CD4-positive, alpha-beta T cell treated with Interleukin-17A for 4 hours (primary cell): ENCODE measurements at regions not wholly inside any gene's neighbourhood (a gene's known extent, or its start where the extent isn't known, plus 50 kb on each side); places are given as distances from the start of the nearest gene placed in this dataset.
"Not testable (repeated sequence)": the region's sequence is repeated elsewhere in the genome, so short reads cannot be mapped to it uniquely, and the experiment has no call there.

Source experiments
- DNase-seq: peaks from one replicate; pipeline ENCODE4 v3.0.0-alpha.2; 2020; ENCODE audit warnings: mixed read lengths

DNA sequence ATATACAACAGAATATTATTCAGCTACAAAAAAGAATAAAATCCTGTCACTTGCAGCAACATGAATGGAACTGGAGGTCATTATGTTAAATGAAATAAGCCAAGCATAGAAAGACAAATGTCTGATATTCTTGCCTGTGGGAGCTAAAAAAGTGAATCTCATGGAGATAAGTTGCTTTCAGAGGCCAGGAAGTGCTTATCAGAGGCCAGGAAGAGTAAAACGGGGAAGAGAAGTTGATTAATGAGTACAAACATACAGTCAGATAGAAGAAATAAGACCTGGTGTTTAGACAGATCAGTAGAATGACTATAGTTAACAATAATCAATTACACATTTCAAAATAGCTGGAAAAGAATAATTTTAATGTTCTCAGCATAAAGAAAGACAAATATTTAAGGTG is 54.4 kb upstream of the CPHXL start:
- no peak for DNase-seq

DNA sequence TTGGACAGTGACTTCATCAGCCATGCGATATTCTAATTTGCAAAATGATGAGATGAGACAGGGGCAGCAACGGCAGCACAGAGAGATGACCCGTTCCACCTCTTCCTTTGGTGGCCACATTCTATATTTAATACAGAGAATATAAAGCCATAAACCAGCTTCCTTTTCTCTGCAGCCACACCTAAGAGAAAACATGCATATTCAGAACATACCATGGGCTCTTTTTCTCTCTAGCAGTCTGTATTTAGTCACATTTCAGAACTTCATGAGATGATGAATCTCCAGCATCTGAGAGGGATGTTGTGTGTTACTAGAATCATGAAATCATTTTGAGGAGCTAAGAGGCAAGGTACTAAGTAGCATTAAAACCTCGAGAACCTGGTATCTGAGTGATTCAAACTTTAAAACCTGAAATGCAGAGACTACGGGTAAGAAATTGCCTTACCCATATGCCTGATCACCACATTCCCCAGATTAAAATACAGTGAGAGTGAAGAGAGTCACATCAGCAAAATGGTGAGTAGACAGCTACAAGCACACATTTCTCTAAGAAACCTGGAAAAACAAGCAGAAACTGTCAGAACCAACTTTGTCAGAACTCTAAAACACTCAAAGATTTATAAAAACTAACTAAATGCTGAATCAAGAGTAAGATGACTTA is 55.5 kb upstream of the CPHXL start:
- no peak for DNase-seq

DNA sequence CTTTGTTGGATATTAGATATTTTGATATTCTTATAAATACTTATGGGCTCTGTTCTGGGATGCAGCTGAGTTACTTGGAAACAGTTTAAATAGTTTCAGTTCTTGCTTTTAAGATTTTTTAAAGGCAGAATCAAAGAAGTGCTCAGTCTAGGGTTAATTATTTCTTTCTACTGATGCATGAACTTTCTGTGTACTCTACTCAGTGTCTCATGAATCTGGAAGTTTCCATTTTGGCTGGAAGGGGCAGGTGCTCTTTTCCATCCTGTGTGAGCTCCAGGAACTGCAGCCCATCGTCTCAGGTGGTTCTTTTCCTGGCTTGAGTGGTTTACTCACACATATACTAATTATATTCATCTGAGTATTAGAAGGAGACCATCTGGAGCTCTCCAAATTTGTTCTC is 61.1 kb upstream of the CPHXL start:
- no peak for DNase-seq

DNA sequence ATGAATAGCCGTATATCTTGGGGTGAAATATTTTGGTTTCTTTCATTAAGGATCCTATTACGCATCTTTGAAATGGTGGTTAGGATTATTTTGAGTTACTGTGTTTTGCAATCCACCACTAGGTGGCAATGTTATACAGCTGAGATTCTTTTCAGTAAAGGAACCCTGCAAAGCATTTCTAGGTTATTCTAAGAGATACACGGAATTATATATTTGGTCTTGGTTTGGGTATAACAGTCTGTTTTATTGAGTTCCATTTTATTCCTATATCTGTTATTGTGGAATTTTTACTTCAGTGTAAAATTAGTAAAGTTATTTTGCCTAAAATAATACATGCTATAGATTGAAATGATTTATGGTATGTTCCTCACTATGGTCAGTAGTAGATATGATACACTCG is 62.9 kb upstream of the CPHXL start:
- peak; percentile 3 for DNase-seq

DNA sequence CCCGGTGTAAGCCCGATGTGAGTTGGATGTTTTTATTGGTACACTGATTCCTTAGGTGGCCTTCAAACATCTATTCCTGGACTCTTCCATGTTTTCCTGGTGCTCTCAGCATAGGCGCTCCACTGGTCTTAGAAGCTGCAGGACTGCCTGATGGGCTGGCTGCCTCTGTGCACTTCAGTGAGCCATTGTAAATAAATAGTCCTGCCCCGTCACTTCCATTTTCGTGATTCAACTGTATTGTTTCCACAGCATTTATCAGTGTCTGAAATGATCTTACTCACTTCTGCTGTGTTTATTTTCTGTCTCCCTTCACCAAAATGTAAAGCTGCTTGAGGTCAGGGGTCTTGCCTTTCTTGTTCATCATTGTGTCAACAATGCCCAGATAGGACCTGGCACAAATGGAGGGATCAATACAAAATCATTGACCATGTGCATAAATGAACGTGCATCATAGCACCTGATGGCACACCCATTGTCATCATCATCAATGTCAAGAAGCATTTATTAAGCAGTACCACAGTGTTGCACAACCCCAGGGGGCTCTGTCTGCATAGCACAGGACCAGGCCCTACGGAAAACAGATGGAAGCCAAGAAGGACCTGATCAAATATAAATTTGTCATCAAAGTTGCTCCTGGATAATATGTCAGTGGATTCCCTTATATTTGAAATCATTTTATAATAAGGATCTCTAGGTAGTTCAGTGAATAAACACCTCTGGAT is 66.6 kb upstream of the CPHXL start:
- DNase-seq = no peak

DNA sequence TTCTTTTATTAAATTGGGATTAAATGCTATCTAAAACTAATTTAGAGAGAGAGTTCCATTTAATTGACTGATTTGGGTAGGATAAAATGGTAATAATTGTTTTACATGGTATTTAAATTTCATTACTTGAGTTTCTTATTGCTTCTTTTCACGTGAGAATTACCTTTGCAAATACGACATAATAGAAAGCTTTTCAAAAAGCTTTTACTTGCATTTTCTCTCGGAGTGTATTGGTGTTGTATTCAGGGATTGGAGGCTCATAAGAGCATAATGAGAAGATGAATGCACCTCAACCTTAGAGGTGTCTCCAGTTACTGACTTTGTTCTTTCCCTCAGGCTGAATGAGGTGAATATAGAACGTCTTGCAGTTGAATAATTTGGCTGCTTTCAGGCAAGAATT is 67.4 kb upstream of the CPHXL start:
- DNase-seq = no peak

DNA sequence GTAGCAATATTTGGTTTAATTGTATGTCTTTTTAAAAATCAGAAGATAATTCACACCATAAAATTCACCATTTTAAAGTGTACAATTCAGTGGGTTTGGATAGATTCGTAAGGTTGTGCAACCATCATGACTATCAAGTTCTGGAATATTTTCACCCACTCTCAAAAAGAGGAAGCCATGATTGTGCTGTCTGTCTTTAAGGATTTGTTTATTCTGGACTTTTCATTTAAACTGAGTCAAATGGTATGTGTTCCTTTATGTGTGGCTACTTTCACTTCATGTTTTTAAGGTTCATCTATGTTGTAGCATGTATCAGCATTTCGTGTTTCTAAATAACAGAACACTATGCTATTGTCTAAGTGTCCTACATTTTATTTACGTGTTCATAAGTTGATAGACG is 68.1 kb upstream of the CPHXL start:
- no peak for DNase-seq

DNA sequence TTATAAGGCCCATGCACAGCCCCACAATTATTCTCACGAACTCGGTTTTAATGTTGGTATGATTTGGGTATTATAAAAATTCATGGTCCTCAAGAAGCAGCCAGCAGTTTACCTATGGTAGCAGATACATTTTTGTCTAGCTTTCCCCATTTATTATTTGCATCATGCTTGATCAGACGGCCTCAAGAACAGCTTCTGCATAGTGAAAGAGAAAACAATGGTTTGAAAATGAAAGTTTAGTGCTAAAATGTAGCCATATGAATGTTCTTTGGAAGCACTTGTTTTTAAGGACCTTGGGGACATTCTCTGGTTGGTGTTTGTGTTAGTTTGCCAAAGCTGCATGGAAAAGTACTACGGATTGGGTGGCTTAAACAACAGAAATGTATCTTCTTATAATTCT is 72.4 kb upstream of the CPHXL start:
- DNase-seq = no peak

DNA sequence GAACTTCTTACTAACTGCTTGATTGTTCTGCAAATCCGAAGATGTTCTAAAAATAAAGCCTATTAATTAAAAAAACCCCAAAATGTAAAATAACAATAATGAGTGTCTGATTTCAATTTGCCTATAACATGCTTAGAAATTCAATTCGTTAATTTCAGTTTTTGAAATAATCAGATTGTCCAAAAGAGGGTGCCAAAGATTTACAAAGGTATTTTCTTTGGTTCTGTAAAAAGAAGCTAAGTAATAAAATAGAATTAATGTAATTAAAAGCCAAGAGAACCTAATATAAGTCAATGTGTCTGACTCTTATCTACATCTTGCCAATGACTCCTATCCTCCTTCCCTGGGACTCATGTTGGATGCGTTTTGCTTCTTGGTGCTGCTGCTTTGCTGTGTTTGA is 75.0 kb upstream of the CPHXL start:
- no peak for DNase-seq

DNA sequence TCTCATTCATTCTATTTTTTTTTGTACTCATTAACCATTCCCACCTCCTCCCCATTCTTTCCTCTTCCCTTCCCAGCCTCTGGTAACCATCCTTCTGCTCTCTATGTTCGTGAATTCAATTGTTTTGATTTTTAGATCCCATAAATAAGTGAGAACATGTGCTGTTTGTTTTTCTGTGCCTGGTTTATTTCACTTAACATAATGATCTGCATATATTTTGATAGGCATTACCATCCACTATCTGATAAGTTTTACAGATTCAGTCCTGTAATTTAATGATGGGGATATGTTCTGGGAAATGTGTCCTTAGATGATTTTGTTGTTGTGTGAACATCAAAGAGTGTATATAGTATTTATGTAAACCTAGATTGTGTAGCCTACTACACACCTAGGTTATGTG is 77.5 kb upstream of the CPHXL start:
- DNase-seq = no peak

DNA sequence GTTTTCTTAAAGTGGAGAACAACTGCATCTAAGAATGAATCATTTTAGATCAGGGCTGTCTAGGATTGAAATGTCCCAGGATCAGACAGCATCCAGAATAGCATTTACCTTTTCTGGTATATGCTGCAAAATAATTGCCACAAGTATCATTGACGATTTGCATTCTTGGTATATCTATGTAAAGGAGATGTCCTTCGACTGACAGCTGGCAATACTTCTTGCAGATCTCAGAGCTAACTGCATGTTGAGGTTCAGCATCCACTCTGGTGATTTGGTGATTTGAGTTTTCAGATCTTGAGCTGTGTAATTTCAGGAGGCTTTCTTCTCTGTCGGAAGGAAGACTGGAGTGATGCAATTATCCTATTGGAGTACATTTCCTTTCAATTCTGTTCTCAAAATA is 78.1 kb upstream of the CPHXL start:
- no peak for DNase-seq

DNA sequence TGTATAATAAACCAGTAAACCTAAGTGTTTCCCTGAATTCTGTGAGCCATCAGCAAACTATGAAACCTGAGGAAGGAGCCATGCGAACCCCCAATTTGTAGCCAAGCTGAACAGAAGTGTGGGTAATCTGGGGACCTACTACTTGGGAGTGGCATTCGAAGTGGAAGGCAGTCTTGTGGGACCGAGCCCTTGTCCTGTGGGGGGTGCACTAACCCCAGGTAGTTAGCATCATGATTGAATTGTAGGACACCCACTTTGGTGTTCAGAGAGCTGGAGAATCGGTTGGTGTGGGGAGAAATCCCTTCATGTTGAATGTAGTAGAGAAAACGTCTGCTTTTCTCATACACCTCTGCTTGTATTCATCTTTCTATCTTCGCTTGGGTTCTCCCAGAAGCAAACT is 79.7 kb upstream of the CPHXL start:
- DNase-seq = no peak

DNA sequence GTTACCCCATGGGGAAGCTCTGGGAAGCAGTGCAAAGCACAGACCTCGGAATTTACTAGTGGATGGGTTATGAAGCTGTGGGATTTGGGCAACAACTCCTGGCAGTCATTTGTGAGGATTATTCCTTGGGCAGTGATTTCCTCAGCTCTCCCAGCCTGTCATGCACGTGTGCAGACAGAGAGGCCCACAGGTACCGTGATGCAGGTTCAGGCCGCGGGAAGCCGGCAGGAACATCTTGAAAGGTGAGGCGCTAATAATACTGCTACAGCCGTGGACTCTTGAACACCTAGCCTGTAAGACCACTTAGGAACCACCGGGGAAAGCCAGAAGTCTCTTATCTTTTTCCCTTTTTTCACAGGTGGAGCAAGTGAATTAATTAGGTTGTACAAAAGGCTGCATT is 80.2 kb upstream of the CPHXL start:
- no peak for DNase-seq

DNA sequence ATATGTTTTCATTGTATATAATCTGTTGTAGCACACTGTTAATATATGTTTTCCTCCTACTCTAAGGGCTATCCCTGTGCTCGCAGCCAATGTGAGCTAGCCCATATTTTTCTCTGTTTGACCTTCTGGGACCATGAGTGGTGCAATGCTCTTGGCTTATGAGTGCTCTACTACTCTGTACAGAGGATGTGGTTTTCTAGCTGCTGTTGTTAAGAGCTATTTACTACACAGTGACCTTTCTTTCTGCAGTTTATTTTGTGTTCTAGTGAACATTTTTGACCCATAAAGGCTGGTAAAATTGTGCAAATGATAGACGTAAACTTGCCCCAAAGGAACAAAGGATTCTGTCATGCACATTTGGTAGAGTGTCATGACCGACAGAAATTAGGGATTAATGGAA is 84.1 kb upstream of the CPHXL start:
- no peak for DNase-seq

DNA sequence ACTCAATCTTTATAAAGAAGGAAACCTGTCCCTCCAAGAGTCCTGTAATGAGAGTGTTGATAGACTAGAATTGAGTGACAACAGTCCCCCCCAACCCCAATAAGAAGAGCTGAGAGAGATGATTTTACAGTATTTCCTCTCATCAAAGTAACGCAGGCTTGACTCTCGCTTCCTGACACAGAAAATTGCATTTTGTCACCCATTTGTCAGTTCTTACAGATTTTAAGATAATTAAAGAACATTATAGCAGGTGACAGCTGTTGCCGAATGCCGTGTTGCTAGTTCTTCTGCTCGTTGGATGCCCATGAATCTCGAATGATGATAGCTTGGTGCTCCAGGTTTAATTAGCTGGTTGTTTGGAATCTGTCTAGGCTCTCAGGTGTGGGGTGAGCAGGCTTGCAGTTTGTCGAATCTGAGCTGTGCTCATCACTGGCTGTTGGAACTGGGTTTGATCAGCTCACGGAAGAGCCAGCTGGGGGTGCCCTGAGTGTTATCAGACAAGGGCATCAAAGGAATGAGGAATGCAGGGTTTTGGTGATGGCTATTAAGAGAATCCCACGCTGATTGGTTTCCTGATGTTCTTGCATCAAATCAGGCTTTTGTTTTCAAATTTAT is 84.8 kb upstream of the CPHXL start:
- DNase-seq = no peak

DNA sequence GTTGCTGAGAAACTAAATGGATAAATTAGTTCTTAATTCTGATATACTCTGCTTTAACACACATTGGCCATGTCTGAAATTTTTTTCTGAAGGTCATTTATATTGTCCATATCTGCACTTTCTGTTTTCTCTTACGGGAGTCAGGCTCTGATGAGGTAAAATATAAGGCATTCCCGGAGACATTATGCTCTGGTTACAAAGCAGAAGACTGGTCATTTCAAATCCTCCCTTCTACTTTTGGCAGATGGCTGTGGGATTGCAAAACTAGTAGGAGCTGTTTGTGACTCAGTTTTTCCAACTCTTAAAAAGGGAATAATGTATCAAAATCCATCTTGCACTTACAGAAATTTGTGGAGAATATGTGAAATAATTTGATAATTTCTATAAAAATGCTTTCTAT is 92.2 kb upstream of the CPHXL start:
- no peak for DNase-seq

DNA sequence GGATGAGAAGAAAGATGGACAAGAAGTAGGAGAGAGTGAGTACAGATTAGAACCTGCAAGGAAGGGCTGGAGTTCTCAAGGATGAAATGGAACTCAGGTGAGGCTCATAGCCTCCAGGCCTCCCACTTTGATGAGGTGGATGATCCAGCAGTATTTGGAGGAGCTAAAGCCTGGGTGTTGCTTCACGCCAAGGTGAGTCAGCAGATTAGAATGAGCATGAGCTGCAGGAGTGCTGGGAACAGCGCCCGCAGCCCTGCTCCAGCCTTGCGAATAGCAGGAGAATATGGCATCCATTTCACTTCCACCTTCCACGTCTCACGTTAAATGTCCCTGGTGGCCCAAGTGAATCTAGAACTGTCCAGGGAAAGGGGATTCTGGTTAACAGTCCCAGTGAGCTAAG is 94.4 kb upstream of the CPHXL start:
- no peak for DNase-seq

DNA sequence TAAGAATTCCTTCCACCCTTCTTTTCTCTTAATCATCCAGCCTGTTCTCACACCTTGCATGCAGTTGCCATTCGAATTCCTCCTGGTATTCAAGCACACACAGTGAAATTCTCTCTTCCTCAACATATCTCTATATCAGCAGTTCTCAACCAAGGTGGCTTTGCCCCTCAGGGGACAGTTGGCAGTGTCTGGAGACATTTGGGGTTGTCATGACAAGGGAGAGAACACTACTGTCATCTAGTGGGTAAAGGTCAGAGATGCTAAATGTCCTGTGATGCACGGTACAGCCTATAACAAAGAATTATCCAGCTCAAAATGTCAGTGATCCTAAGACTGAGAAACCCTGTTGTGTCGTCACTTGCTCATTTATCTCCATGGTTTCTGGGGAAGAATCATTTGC is 94.8 kb upstream of the CPHXL start:
- no peak for DNase-seq

DNA sequence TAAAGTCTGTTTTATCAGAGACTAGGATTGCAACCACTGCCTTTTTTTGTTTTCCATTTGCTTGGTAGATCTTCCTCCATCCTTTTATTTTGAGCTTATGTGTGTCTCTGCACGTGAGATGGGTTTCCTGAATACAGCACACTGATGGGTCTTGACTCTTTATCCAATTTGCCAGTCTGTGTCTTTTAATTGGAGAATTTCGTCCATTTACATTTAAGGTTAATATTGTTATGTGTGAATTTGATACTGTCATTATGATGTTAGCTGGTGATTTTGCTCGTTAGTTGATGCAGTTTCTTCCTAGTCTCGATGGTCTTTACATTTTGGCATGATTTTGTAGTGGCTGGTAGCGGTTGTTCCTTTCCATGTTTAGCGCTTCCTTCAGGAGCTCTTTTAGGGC is 99.5 kb upstream of the CPHXL start:
- DNase-seq = not testable (repeated sequence)

DNA sequence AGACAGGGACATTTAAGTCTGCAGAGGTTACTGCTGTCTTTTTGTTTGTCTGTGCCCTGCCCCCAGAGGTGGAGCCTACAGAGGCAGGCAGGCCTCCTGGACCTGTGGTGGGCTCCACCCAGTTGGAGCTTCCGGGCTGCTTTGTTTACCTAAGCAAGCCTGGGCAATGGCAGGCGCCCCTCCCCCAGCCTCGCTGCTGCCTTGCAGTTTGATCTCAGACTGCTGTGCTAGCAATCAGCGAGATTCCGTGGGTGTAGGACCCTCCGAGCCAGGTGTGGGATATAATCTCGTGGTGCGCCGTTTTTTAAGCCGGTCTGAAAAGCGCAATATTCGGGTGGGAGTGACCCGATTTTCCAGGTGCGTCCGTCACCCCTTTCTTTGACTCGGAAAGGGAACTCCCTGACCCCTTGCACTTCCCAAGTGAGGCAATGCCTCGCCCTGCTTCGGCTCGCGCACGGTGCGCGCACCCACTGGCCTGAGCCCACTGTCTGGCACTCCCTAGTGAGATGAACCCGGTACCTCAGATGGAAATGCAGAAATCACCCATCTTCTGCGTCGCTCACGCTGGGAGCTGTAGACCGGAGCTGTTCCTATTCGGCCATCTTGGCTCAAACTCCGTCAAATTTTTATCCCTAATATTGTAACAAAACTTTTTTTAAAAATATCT is 101.2 kb upstream of the CPHXL start:
- DNase-seq = not testable (repeated sequence)

DNA sequence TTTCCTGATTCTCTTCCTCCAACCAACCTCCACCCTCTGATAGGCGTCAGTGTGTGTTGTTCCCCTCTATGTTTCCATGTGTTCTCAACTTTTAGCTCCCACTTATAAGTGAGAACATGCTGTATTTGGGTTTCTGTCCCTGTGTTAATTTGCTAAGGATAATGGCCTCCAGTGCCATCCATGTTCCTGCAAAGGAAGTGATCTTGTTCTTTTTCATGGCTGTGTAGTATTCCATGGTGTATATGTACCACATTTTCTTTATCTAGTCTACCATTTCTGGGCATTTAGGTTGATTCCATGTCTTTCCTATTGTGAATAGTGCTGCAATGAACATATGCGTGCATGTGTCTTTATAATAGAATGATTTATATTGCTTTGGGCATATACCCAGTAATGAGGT is 107.1 kb upstream of the CPHXL start:
- not testable (repeated sequence) for DNase-seq

DNA sequence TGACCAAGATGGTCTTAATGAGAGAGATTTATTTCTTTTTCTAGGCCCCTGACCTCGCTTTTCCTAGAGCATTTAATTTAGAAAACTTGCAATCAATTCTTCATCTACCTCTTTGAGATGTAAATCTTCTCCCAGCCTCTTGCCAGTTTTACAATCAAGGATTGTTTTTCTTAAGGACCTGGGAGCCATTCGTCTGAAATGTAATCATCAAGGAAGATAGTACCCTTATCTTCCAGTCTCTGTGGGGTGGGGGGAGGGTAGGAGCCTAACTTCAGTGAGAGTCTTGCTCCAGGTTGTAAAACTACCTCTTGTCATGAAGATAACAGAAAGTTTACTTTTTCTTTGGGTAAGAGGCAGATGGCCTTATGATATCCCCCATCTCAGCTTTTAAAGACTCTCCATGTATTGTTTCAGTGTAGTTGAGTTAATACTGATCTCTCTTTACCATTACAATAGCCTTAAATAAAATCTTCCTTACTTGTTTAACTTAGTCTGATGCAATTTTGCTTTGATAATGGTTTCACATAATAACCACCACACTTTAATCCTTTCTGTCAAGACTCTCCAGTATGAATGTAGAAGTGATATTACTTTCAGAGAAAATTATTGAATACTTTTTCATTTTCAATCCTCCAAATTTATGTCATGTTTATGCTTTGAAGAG is 110.2 kb upstream of the CPHXL start:
- no peak for DNase-seq

DNA sequence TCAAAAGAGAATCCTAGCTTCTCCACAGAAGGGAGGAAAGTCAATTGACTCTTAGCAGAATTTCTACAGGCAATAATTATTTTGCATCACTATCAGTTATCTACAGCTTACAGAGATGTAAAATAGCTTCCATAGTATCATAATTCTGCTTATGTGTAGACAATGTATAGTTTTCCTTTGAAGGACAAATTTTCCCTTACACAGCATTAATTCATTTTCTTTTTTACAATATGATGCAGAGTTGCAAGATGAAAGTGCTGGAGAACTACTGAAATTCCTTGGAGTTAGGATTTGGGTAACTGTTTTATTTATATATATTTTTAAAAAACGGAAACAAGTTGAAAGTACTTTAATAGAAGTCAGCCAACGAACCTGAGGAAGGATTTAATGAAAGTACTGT is 111.0 kb upstream of the CPHXL start:
- no peak for DNase-seq

DNA sequence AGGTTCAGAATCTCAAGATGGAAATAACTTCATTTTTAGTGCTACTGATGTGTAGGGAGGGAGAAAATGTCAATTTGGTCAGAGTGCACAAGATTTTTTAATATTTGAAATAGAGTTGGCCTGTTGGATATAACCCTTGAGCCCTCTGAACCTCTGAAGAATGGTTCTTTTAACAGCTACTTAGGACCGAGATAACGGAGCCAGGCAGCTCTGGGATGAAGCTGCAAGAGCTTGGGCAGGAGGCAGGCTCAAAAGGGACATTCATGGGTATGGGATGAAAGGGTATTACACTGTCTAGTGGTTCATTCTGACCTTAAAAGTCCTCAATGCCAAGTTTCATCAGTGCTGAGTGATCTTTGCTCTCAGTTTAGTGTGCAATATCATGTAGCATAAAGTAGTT is 111.4 kb upstream of the CPHXL start:
- no peak for DNase-seq
